Activated effector memory CD4-positive, alpha-beta T cell treated with Interleukin-2 at 50 U/mL for 16 hours (primary cell): ENCODE measurements at regions not wholly inside any gene's neighbourhood (a gene's known extent, or its start where the extent isn't known, plus 50 kb on each side); places are given as distances from the start of the nearest gene placed in this dataset.

Experiments used
- DNase-seq: peaks from one replicate; pipeline ENCODE4 v3.0.0-alpha.2; 2020

- no peak for DNase-seq
Observed at GRCh38 chr3:150057227-150057626, 86.5 kb upstream of the PFN2 start.

GRCh38 chr3:150055332-150055731 lies 84.6 kb upstream of the PFN2 start:
- DNase-seq: no peak

DNA sequence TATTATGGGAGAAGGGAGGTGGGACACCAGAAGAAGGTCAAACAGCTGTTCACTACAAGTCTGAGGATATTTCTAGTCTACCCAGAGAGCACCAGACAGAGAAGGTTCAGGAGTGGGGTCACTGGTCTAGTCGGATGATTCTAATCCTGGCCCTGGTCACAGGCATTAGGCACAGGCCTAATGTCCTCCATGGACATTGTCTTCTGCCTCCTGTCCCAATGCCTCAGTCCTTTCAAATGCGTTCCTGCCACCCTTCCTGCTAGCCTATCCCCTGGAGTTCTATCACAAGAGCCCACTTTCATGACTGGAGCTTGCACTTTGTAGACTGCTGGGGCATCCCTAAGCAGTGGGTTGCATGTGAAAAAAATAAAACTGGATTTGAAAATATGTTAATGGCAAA lies 83.9 kb upstream of the PFN2 start:
- DNase-seq: no peak

DNA sequence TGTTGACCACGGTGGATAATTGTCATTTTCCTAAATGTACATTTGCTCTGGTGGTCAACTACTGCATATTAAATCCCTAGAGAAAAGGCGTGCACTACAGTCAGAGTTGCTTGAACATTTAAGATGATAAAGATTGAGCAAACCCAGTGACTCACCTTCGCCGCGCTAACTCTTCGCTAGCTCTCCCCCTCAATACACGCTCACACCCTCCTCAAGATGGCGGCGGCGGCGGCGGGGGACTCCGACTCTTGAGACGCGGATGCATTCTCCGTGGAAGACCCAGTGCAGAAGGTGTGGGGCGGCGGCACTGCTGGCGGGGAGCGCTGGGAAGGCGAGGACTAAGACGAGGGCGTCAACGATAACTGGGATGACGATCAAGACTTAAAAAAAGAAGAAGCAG lies 79.8 kb upstream of the PFN2 start:
- DNase-seq: no peak

DNA sequence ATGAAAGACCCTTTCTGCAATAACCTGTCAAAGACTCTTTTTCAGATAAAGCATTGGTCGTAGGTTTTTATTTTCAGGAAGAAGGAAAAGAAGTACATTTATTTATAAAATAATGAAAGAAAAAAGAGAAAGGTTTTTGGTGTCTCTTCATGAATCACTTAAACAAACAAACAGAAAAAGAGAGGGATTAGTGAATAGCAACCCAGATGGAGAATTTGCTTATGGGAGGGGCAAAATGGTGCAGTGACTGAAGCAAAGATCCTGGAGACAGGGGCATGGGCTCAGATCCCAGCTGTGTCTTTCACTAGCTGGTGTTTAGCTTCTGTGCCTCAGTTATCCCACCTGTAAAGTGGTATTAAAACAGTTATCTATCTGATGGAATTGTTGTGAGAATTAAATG lies 78.6 kb upstream of the PFN2 start:
- DNase-seq: no peak

DNA sequence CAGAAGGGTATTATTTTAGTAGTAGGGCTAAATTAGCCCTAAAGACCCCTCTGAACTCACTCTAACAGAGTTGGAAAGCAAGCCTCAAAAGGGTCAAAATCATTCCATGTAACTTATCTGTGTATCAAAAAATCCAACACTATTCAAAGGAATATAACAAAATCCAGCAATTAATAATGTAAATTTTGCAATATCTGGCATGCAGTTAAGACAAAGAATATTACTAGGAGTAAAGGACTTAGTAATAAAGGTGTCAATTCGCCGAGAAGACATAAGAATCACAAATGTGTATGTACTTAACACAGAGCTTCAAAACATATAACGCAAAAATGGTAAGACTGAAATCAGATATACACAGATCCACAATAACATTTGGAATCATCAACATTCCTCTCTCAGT lies 71.2 kb upstream of the PFN2 start:
- DNase-seq: no peak

DNA sequence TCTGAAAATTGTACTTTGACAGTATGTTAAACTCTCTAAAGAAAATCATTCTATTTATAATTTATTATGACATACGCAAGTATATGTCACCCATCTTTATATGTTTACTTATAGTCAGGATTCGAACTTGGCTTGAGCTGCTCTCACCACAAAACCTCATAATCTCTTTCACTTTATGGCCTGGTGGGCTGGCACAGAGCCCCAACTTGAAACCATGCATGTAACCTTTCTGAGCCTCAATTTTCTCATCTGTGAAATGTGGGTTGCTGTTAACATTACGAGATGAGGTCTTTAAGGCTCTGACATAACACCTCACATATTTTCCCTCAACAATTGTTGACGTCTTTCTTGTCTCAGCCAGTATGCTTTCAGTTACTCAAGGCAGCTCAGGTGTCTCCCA lies 69.4 kb upstream of the PFN2 start:
- DNase-seq: no peak

- no peak for DNase-seq
Observed at GRCh38 chr3:150038830-150039229, 68.1 kb upstream of the PFN2 start.

GRCh38 chr3:150036780-150037179 lies 66.1 kb upstream of the PFN2 start:
- DNase-seq: no peak

DNA sequence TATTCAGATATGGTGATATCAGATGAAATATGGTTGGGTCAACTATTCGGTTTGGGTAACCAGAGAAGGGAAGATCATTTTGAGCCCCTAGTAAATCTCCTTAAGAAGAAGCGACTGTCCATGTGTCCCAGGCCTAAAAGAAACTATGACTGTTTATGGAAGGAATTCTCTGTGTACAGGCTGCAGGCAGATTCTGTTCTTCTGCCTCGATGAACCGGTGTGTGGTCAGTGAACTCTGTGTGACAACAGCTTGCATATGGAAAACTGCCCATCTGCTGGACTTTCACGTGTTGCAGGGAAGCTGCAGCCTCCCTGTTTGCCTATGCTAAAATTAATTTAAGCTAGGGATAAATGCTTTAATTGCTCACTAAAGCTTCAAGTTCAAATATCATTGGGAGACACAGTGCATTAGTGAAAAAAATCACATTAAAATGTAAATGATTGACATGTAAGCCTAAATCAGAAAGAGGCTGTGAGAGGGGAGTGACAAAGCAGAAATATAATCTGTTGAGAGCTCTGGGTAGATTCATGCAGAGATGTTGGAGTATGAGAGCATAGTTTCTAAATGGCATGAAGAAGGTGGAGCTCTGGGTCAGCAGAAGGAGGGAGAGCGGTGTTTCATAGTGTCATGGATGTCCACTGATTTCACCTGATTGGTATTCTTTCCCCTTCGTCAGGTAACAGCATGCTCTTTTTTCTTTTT lies 65.4 kb upstream of the PFN2 start:
- DNase-seq: no peak

DNA sequence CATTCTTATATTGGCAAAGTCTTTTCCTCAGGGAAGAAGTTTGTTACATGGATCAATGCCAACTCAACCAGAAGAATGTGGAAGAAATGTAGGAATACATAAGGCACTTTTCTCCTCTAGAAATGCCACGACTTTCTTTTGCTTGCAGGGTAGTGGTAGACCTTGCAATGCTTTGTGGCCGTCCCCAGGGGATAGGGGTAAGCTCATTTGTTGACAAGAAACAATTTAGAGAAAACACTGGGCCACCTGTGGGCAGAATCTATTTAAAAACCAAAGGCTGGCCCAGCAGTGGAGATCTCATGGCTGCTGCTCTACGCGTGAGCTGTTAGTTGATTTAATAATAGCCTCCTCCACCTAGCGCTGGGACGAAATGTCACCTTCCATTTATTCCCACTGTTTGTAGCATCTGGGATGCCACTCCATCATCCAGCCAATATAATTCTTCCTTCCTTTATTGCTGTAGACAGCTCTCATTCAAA lies 64.6 kb upstream of the PFN2 start:
- no peak for DNase-seq

- no peak for DNase-seq
Observed at GRCh38 chr3:150033721-150034120, 63.0 kb upstream of the PFN2 start.

DNA sequence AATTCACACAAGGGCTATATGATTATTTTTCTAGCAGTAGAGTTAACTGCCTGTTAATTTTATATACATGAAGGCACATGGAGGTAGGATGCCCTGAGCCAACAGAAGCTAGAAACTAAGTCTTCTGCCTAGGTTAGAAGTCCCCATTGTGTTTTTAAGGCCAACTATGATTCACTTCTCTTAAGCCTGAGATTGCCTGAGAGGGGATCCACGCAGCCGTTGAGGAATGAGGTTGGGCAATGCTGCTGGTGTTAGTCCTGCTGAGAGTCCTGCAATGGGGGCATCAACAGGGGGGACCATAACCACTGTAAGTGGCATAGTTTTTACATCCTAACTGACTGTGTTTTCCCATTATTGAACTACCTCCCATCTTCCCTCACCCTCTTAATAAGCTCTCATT lies 60.1 kb upstream of the PFN2 start:
- no peak for DNase-seq

DNA sequence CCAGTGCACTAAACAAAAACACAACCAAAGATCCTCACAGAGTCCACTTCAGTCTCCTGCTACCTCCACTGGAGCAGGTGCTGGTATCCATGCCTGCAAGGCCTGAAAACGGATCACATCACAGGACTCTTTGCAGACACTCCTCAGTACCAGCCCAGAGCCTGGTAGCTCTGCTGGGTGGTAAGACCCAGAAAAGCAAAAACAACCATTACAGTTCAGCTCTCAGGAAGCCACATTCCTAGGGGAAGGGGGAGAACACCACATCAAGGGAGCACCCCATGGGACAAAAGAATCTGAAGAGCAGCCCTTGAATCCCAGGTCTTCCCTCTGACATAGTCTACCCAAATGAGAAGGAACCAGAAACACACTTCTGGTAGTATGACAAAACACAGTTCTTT lies 52.5 kb upstream of the PFN2 start:
- no peak for DNase-seq

DNA sequence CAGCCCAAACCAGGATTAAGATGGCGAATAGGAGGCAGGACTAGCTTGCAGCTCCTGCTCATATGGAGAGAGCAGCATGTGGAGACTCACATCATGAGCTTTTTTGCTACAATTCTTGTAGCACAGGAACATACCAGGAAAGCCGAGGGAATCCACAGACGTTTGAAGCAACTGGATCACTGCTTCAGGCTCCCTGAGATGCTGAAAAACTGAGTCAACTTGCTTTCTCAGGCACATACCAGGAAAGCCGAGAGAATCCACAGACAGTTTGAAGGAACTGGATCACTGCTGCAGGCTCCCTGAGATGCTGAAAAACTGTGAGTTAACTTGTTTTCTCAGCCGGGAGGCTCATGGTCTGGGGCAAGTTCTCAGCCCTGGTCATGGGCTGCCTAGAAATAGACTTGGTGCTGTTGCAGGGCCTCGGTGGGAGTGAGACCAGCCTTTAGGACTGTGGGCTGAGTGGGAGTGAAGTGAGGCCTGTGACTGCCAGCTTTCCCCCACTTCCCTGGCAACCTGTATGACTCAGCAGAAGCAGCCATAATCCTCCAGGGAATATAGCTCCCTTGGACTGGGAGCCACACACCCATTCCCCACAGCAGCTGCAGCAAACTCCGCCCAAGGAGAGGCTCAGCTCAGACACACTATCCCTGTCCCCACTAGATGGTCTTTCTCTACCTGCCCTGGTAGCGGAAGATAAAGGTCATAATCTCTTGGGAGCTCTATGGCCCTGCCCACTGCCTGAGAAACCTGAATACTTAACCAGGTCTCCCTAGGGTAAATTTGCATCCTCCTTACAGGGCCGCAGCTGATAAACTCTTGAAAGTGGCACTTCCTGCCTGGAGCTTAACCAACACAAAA lies 51.9 kb upstream of the PFN2 start:
- no peak for DNase-seq

GRCh38 chr3:150020527-150020926 lies 49.8 kb upstream of the PFN2 start:
- DNase-seq: no peak
